Forelimb muscle (tissue), 1 donor: ENCODE measurements at regions not wholly inside any gene's neighbourhood (a gene's known extent, or its start where the extent isn't known, plus 50 kb on each side); places are given as distances from the start of the nearest gene placed in this dataset.
A peak's percentile ranks its signal among the peaks of the same experiment; 100 is the strongest.

Experiments used
- DNase-seq: peaks from one replicate; pipeline ENCODE4 v3.0.0-alpha.2; 2013; ENCODE audit warnings: low read depth

- DNase-seq, result no peak
Measured at GRCh38 chr7:25360451-25360850, 132.2 kb upstream of the NPVF start.

DNA sequence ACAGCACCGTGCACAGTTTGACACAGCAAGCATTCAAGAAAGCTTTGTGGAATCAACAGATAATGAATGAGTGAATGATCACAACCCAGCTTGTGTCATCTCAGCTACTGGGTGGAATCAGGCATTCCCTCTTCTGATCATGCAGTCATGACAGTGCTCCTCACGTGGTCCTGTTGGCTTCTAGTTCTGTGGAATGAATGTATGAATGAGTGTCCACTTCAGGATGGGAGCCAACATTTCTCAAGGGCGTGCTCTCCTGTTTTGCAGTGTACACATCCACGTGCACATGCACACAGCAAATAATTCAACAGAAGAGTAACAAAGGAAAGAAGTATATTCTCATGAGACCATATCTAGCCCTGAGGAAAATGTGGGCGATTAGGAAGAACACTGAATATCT lies 133.1 kb upstream of the NPVF start:
- DNase-seq, result no peak

- no peak for DNase-seq
Measured at GRCh38 chr7:25361863-25362262, 133.6 kb upstream of the NPVF start.

- DNase-seq, result no peak
Measured at GRCh38 chr7:25368599-25369201, 140.4 kb upstream of the NPVF start.

- no peak for DNase-seq
Measured at GRCh38 chr7:25369786-25370185, 141.5 kb upstream of the NPVF start.

- no peak for DNase-seq
Measured at GRCh38 chr7:25371972-25372371, 143.7 kb upstream of the NPVF start.

GRCh38 chr7:25375805-25376600 lies 147.7 kb upstream of the NPVF start:
- DNase-seq, result peak; percentile 54

DNA sequence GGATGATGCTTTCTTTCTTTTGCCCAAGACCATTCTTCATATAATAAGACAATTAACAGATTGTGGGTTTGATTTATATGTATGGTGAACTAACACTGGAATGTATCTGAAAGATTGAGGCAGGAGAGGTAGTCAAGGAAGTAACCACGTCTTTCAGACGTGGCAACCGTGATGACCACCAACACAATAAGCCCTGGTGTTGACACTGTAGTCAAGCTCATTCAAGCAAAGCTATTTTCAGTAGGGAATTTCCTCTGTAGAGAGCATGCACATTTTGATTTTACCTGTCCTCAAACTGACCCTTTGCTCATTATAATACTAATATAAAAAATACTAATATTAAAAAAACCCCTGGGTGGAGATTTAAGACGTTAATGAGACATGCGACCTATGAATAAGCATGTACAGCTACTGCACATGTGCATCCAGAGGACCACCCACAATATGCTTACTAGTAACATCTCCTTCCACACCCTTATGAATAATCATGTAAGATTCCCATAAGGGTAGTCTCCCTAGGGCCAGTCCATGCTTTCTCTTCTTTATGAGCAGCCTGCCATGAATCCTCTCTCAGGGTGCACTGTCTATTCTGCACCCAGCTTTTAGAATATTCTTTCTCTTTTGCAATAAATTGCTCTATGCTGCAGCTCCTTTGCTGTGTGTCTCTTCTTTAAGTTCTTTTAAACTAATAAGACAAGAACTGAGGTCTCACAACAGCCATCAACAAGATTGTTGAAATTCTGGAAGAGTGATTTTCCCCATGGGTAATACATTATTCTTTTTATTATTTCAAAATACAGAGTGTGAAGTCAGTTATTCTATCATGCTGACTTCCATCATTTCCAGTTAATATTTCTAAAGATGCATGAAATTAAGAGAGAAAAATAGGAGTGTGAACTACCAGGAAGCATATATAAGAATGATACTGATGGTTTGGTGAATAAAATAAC lies 151.3 kb upstream of the NPVF start:
- DNase-seq, result no peak

DNA sequence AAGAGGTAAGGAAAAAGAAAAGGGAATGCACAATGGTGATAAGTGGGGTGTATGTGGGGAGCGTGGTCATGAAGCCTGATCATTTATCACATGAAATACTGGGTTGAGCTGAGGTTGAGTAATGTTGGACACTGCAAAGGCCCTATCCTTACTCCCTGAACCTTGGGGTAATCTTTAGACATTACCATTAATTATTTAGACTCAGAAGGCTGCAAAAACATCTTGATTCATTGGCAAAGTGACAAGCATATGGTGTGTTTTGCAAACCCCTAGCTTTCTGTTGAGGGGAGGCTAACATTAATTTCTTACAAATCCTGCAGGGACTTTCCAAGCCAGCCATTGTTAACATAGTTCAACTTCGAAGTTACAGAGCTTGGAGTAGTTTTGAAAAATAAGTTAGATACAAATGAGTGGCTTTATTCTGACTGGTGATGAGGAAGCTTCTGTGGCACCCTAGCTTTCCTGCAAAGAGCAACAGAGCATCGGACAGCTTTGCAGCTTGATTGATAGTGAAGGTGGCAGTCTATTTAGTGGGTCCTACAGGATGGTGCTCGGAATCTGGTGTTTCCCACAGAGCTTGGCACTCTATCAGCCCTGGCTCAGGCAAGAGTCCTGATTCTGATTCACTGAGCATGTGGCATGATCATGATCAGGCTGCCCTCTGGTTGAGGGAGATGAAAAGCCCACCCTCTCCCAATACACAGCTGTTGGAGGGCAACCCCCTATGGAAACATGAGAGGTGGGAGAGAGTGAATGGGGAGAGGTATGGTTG lies 153.7 kb upstream of the NPVF start:
- DNase-seq, result no peak

DNA sequence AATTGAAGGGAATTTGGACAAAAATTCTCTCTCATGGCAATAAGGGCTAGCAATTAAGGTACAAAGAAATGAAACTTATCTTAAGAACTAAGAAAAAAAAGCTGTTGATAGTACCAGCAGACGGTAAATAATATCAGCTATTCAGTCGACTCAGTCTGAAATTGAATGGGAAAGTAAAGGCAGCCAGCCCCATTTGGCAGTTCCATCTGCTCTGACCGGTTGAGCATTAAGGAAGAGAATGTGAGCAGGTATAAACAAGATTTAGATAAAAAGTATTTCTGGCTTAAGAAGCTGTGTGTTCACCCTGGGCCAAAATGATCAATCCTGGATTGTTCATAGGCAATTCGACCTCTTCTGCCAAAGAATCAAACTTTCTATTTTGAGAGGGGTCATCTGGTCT lies 154.6 kb upstream of the NPVF start:
- DNase-seq, result no peak

GRCh38 chr7:25383402-25383801 lies 155.1 kb upstream of the NPVF start:
- no peak for DNase-seq

DNA sequence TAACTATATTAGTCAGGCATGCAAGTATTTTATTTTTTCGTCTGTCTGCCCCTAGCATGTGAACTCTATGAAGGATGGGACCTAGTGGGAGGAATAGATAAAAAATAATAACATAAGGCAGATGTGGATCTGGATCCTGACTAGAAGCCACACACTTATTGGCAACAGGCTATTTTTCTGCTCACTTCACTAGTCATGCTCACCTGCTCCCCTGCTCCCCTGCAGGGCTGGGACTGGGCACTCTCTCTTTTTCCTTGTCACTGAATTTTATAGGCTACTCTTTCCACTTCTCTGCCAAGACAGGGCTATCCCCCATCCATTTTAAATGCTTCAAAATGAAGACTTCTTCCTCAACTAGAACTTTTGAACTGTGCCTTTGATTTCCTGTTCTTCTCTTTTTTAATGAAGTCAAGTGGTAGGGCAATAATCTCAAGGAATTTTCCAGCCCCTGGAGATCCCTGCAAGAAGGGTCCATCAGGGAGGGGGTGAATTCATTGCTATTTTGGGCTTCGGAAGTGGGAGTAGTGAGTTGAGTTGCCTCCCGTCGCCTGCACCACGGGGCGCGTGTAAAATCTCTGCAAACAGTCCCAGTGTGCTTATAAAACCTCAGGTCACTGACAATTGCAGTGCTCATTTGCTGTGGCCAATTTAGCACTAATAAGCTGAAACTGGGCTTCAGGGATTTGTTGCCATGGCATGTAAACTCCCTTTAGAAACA lies 156.7 kb upstream of the NPVF start:
- no peak for DNase-seq

GRCh38 chr7:25385506-25386136 lies 157.3 kb upstream of the NPVF start:
- DNase-seq, result no peak

- peak; percentile 43 for DNase-seq
Measured at GRCh38 chr7:25386311-25386744, 158.0 kb upstream of the NPVF start.

DNA sequence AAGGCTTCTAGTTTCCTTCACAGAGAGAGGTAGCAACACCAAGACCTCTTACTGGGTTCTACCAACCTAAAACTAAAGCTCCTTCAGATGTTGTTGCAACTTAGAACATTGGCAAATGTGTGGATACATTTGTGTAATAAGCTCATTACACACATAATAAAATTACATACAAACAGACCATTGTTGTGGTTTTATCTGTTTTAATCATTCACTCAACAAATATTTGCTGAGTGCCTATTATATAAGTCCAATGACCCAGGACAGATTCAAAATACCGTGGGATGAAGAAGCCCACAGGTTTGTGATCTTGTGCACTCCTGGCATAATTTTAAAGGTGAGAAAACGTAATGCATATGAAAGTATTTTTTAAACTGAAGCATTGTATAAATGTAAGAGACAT lies 160.4 kb upstream of the NPVF start:
- no peak for DNase-seq

DNA sequence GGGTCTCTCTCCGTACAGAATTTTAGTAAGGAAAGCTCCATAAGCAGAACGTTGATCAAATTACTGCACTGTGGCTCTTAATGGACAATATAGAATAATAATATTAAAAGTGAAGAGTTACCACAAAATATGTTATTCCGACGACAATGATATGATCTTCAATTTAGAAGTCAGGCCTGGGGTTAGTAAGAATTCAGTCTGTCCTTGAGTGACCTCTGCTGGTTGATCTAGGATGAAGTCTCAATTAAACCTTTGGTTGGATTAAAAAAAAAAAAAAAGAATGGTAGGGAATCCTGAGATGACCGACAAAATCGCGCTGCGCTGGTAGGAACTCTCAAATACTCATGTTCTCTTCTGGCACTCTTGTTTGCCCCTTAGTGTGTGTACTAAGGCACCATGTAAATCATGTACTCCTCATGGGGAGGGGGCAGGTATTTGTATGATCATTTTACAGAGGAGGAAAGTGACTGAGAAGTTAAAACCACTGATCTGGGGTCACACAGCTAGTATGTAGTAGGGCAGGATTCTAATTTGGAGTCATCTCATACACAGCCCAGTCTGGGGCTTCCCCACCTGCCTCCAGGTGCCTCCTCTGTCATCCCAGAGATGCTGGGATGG lies 161.3 kb upstream of the NPVF start:
- DNase-seq, result peak; percentile 77

DNA sequence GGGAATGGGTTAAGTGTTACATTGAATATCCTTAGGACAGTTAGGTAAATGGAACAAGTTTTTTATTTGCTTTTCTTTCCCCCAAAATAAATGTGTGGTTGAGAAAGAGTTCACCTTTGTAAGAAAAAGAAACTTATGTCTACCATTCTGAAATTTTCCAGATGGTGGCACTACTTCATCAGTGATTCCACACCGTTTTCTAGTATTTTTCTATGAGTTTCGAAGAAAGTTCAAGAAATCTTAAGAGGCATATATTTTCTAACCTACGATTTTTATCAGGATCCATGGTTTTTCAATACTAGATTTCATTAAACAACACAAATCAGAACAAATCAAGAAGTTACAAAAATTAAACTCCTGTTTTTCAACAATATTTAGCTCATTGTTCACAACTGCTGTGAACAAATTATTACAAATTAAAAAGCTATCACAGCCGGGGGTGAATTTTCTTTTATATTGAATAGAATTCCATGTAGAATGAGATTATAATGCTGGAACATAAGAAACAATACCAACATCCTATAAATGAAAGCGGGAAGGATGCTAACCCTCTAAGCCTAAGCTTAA lies 163.1 kb upstream of the NPVF start:
- peak; percentile 47 for DNase-seq

- no peak for DNase-seq
Measured at GRCh38 chr7:25391961-25392587, 163.8 kb upstream of the NPVF start.
